SHP77 treated with DMSO at 0.1 percent for 48 hours (cell line): ENCODE measurements at regions not wholly inside any gene's neighbourhood (a gene's known extent, or its start where the extent isn't known, plus 50 kb on each side); places are given as distances from the start of the nearest gene placed in this dataset.

Experiments
- DNase-seq: peaks from one replicate; lab custom pipeline; 2025; lab: John Stamatoyannopoulos, UW

GRCh38 chr3:124671106-124671505 lies 59.1 kb upstream of the UMPS start:
- DNase-seq, result no peak

GRCh38 chr3:124674336-124674735 lies 55.9 kb upstream of the UMPS start:
- DNase-seq, result no peak

DNA sequence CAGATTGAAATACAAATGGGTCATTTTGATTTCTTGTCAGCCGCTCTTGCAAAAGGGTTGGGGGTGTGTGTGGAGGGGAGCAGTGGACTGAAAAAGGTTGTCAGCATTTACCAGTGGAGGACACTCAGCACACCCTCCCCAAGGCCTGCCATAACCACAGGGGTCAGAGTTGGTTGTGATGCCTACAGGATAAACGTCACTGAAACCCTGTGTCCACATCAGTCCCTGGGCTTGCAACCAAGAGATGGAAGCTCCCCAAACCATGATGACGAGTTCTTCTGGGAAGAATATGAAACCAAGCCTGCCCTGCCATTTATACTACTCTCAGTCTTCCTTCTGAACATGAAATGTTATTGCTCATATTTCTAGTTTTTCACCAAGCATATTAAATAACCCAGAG lies 54.0 kb upstream of the UMPS start:
- DNase-seq, result no peak

DNA sequence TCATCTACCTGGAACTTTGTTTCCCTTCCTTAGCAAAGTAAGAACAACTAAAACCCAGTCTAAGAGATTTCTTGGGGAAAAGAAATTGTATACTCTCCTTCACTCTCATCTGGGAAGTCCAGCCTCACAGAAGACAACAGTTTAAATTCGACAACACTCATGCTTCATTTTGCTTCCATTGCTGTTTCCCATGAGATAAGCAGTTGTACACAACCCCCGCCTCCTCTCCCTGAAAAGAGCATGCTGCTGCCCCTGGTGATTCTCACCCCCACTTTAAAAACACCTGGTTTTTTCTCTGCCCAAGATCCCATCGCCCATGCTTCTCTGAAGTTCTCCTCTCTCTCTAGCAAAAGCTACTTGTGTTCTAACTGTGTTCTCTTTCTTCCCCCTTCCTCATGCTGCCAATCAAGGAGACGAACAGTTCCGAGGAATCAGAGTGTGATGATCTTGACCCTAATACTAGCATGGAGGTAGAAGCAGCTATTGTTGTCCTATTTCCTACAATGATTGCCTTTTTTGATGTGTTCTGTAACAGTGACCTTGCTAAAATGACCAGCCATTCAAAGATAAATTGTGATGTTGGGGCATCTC lies 51.1 kb upstream of the UMPS start:
- no peak for DNase-seq
